HG03025 (cell line): ENCODE measurements at regions not wholly inside any gene's neighbourhood (a gene's known extent, or its start where the extent isn't known, plus 50 kb on each side); places are given as distances from the start of the nearest gene placed in this dataset.

ENCODE experiments used
- ATAC-seq: cut with Tn5 transposase; IDR thresholded peaks from one replicate; pipeline ENCODE4 v1.9.1; 2021; ENCODE audit warnings: mild to moderate bottlenecking, moderate library complexity; ENCODE audit not compliant: unreplicated experiment, low FRiP score

- ATAC-seq: no peak
Observed at GRCh38 chr11:28412029-28412428, 303.8 kb downstream of the METTL15 start.

- no peak for ATAC-seq
Observed at GRCh38 chr11:28401446-28401845, 293.3 kb downstream of the METTL15 start.

- no peak for ATAC-seq
Observed at GRCh38 chr11:28400331-28401100, 292.3 kb downstream of the METTL15 start.

GRCh38 chr11:28393348-28393747, 285.2 kb downstream of the METTL15 start:
- no peak for ATAC-seq

- no peak for ATAC-seq
Observed at GRCh38 chr11:28384418-28384817, 276.2 kb downstream of the METTL15 start.

GRCh38 chr11:28383456-28383855, 275.3 kb downstream of the METTL15 start:
- ATAC-seq: no peak
